MM.1S (cell line): ENCODE measurements at regions not wholly inside any gene's neighbourhood (a gene's known extent, or its start where the extent isn't known, plus 50 kb on each side); places are given as distances from the start of the nearest gene placed in this dataset.
"Not testable (repeated sequence)": the region's sequence is repeated elsewhere in the genome, so short reads cannot be mapped to it uniquely, and the experiment has no call there.

Source experiments
- DNase-seq: peaks from one replicate; pipeline ENCODE4 v3.0.0-alpha.2; 2015
- H2AFZ ChIP-seq: fragments of 300-600 bp; sonication (generic); 2 replicates; pipeline ENCODE4 v1.6.0; 2016; ENCODE audit warnings: antibody characterized with exemption, low read length
- H3F3A ChIP-seq: fragments of 300-600 bp; sonication (generic); 2 replicates; pipeline ENCODE4 v1.6.1; 2016; ENCODE audit warnings: mild to moderate bottlenecking, antibody characterized with exemption, low read length, moderate library complexity, mixed read lengths; ENCODE audit not compliant: insufficient read depth
- H3K27ac ChIP-seq: fragments of 300-600 bp; sonication (generic); 2 replicates; pipeline ENCODE4 v1.5.1; 2016; ENCODE audit warnings: mild to moderate bottlenecking, low read length
- H3K27me3 ChIP-seq: fragments of 300-600 bp; sonication (generic); replicated peaks from 2 replicates; pipeline ENCODE4 v1.6.0; 2016; ENCODE audit warnings: low read length; ENCODE audit not compliant: insufficient read depth
- H3K36me3 ChIP-seq: fragments of 300-600 bp; sonication (generic); replicated peaks from 2 replicates; pipeline ENCODE4 v1.6.1; 2016; ENCODE audit warnings: mild to moderate bottlenecking, low read length, mixed read lengths; ENCODE audit not compliant: insufficient read depth
- H3K4me1 ChIP-seq: fragments of 300-600 bp; sonication (generic); 2 replicates; pipeline ENCODE4 v1.6.1; 2016; ENCODE audit warnings: low read length, mixed read lengths
- H3K4me2 ChIP-seq: fragments of 300-600 bp; sonication (generic); 2 replicates; pipeline ENCODE4 v1.6.0; 2016; ENCODE audit warnings: low read depth, low read length
- H3K4me3 ChIP-seq: fragments of 300-600 bp; sonication (generic); 2 replicates; pipeline ENCODE4 v1.5.1; 2016; ENCODE audit warnings: low read length, mixed read lengths
- H3K79me2 ChIP-seq: fragments of 300-600 bp; sonication (generic); 2 replicates; pipeline ENCODE4 v1.6.1; 2016; ENCODE audit warnings: mixed run types, low read length, mixed read lengths
- H3K9ac ChIP-seq: fragments of 300-600 bp; sonication (generic); 2 replicates; pipeline ENCODE4 v1.6.1; 2016; ENCODE audit warnings: low read length, mixed read lengths
- H3K9me2 ChIP-seq: fragments of 300-600 bp; sonication (generic); replicated peaks from 2 replicates; pipeline ENCODE4 v1.6.1; 2016; ENCODE audit warnings: mild to moderate bottlenecking, low read length, mixed read lengths; ENCODE audit not compliant: insufficient read depth
- H3K9me3 ChIP-seq: fragments of 300-600 bp; sonication (generic); replicated peaks from 2 replicates; pipeline ENCODE4 v1.6.1; 2016; ENCODE audit warnings: mild to moderate bottlenecking, low read length, mixed read lengths; ENCODE audit not compliant: insufficient read depth
- H4K20me1 ChIP-seq: fragments of 300-600 bp; sonication (generic); 2 replicates; pipeline ENCODE4 v1.6.1; 2016; ENCODE audit warnings: mild to moderate bottlenecking, low read length, moderate library complexity, mixed read lengths; ENCODE audit not compliant: insufficient read depth

DNA sequence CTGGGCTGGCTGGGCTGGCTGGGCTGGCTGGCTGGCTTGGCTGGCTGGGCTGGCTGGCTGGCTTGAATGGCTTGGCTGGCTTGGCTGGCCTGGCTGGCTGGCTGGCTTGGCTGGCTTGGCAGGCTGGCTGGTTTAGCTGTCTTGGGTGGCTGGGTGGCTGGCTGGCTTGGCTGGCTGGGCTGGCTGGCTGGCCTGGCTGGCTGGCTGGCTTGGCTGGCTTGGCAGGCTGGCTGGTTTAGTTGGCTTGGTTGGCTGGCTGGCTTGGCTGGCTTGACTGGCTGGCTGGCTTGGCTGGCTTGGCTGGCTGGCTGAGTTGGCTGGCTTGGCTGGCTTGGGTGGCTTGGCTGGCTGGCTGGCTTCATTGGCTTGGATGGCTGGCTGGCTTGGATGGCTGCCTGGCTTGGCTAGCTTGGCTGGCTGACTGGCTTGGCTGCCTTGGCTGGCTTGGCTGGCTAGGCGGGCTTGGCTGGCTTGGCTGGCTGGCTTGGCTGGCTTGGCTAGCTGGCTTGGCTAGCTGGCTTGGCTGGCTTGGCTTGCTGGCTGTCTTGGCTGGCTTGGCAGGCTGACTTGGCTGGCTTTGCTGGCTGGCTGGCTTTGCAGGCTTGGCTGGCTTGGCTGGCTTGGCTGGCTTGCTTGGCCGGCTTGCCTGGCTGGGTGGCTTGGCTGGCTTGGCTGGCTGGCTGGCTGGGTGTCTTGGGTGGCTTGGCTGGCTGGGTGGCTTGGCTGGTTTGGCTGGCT lies 2807.2 kb downstream of the RPIA start:
- not testable (repeated sequence) for H3K9me3 ChIP-seq, DNase-seq, H3F3A ChIP-seq, H3K4me3 ChIP-seq, H3K4me2 ChIP-seq, H3K9ac ChIP-seq, H3K27me3 ChIP-seq, H3K9me2 ChIP-seq, H3K36me3 ChIP-seq, H3K4me1 ChIP-seq, H3K27ac ChIP-seq, H3K79me2 ChIP-seq, H2AFZ ChIP-seq, H4K20me1 ChIP-seq

DNA sequence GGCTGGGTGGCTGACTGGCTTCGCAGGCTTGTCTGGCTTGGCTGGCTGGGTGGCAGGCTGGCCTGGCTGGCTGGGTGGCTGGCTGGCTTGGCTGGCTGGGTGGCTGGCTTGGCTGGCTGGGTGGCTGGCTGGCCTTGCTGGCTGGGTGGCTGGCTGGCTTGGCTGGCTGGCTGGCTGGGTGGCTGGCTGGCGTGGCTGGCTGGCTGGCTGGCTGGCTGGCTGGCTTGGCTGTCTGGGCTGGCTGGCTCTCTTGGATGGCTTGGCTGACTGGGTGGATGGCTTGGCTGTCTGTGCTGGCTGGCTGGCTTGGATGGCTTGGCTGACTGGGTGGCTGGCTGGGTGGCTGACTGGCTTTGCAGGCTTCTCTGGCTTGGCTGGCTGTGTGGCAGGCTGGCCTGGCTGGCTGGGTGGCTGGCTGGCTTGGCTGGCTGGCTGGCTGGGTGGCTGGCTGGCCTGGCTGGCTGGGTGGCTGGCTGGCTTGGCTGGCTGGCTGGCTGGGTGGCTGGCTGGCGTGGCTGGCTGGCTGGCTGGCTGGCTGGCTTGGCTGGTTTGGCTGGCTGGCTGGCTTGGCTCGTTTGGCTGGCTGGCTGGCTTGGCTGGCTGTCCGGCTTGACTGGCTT lies 2808.1 kb downstream of the RPIA start:
- not testable (repeated sequence) for H3K9me2 ChIP-seq, H3K4me1 ChIP-seq, H3K9ac ChIP-seq, DNase-seq, H3K4me2 ChIP-seq, H3K36me3 ChIP-seq, H3K27me3 ChIP-seq, H3K27ac ChIP-seq, H3K79me2 ChIP-seq, H2AFZ ChIP-seq, H3F3A ChIP-seq, H3K4me3 ChIP-seq, H4K20me1 ChIP-seq, H3K9me3 ChIP-seq

DNA sequence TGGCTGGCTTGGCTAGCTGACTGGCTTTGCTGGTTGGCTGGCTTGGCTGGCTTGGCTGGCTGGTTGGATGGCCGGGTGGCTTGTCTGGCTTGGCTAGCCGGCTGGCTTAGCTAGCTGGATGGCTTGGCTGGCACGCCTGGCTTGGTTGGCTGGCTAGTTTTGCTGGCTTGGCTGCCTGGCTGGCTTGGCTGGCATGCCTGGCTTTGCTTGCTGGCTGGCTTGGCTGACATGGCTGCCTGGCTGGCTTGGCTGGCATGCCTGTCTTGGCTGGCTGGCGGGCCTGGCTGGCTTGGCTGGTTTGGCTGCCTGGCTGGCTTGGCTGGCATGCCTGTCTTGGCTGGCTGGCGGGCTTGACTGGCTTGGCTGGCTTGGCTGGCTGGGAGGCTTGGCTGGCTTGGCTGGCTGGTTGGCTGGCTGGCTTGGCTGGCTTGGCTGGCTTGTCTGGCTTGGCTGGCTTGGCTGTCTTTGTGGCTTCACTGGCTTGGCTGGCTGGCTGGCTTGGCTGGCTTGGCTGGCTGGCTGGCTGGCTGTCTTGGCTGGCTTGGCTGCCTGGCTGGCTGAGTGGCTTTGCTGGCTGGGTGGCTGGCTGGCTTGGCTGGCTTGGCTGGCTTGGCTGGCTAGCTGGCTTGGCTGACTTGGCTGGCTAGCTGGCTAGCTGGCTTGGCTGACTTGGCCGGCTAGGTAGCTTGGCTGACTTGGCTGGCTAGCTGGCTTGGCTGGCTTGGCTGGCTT lies 2808.9 kb downstream of the RPIA start:
- DNase-seq, H3K27ac ChIP-seq, H3K4me1 ChIP-seq, H3F3A ChIP-seq, H4K20me1 ChIP-seq, H3K36me3 ChIP-seq, H2AFZ ChIP-seq, H3K4me3 ChIP-seq, H3K27me3 ChIP-seq, H3K4me2 ChIP-seq, H3K9ac ChIP-seq, H3K9me2 ChIP-seq, H3K79me2 ChIP-seq, H3K9me3 ChIP-seq: not testable (repeated sequence)

- not testable (repeated sequence) for H3K9me2 ChIP-seq, H3K9ac ChIP-seq, H4K20me1 ChIP-seq, H3K4me1 ChIP-seq, H3K36me3 ChIP-seq, H3K9me3 ChIP-seq, H3K4me3 ChIP-seq, H2AFZ ChIP-seq, H3K79me2 ChIP-seq, H3K4me2 ChIP-seq, H3K27ac ChIP-seq, H3F3A ChIP-seq, DNase-seq, H3K27me3 ChIP-seq
Measured at GRCh38 chr2:91500978-91501310, 2809.5 kb downstream of the RPIA start.

DNA sequence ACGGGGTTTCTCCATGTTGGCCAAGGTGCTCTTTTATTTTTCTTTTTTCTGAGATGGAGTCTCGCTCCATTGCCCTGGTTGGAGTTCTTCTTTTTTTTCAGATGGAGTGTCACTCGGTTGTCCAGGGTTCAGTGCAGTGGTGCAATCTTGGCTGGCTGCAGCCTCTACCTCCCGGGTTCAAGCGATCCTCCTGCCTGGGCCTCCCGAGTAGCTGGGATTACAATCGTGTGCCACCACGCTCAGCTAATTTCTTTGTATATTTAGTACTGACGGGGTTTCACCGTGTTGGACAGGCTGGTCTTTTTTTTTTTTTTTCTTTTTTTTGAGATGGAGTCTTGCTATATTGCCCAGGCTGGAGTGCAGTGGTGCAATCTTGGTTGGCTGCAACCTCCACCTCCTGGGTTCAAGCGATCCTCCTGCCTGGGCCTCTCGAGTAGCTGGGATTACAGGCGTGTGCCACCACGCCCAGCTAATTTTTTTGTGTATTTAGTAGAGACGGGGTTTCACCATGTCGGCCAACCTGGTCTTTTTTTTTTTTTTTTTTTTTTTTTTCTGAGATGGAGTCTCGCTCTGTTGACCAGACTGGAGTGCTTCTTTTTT lies 2810.1 kb downstream of the RPIA start:
- not testable (repeated sequence) for H3K4me1 ChIP-seq, H3K9me2 ChIP-seq, H3K79me2 ChIP-seq, H3K4me3 ChIP-seq, H3K4me2 ChIP-seq, H3K9ac ChIP-seq, H3K27me3 ChIP-seq, H3F3A ChIP-seq, DNase-seq, H3K36me3 ChIP-seq, H3K27ac ChIP-seq, H2AFZ ChIP-seq, H4K20me1 ChIP-seq, H3K9me3 ChIP-seq

DNA sequence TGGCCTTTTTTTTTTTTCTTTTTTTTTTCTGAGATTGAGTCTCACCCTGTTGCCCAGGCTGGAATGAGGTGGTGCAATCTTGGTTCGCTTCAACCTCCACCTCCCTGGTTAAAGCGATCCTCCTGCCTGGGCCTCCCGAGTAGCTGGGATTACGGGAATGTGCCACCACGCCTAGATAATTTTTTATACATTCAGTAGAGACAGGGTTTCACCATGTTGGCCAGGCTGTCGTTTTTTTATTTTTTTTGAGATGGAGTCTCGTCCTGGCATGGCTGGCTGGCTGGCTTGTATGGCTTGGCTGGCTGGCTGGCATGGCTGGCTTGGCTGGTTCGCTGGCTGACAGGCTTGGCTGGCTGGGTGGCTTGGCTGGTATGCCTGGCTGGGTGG lies 2812.1 kb downstream of the RPIA start:
- H3K9me3 ChIP-seq, H3K9ac ChIP-seq, H3K36me3 ChIP-seq, H4K20me1 ChIP-seq, H3K79me2 ChIP-seq, H3K9me2 ChIP-seq, H3K4me3 ChIP-seq, H3K4me1 ChIP-seq, H3F3A ChIP-seq, H3K4me2 ChIP-seq, H3K27ac ChIP-seq, DNase-seq, H3K27me3 ChIP-seq, H2AFZ ChIP-seq: not testable (repeated sequence)

DNA sequence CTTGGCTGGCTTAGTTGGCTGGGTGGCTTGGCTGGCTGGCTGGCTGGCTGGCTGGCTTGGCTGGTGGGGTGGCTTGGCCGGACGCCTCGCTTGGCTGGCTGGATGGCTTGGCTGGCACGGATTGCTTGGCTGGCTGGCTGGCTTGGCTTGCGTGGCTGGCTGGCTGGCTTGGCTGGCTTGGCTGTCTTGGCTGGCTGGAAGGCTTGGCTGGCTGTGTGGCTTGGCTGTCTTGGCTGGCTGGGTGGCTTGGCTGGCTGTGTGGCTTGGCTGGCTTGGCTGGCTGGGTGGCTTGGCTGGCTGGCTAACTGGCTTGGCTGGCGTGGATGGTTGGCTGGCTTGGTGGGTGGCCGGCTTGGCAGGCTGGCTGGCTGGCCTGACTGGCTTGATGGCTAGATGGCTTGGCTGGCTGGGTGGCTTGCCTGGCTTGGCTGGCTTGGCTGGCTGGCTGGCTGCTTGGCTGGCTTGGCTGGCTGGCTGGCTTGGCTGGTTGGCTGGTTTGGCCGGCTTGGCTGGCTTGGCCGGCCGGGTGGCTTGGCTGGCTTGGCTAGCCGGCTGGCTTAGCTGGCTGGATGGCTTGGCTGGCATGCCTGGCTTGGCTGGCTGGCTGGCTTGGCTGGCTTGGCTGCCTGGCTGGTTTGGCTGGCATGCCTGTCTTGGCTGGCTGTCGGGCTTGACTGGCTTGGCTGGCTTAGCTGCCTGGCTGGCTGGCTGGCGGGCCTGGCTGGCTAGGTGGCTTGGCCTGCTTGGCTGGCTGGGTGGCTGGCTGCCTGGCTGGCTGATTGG lies 2812.7 kb downstream of the RPIA start:
- H3K9me3 ChIP-seq, H2AFZ ChIP-seq, H3K27ac ChIP-seq, H3F3A ChIP-seq, H3K9me2 ChIP-seq, H3K4me1 ChIP-seq, H3K4me2 ChIP-seq, H3K79me2 ChIP-seq, H3K27me3 ChIP-seq, H3K9ac ChIP-seq, H3K4me3 ChIP-seq, H4K20me1 ChIP-seq, DNase-seq, H3K36me3 ChIP-seq: not testable (repeated sequence)
